ENCODE measurements at regions not wholly inside any gene's neighbourhood (a gene's known extent, or its start where the extent isn't known, plus 50 kb on each side); places are given as distances from the start of the nearest gene placed in this dataset.

DNA sequence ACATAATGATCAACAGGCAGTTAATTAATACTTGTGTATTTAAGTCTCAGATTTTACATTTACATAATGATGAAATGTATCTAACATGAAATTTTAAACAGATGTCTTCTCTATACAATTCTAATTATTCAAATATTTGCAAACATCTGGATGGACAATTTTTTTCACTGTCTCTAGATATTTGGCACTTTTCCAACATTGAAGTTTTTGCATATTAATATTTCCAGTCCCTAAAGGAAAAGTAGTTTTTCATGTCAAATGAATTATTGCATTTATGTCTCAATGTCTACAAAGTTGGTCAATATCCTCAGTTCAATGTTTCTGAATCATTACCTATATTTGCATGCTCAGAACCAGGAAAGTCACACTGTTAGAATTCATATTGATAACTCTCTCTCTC lies 560.9 kb upstream of the PKDCC start:
- TF ChIP-seq, protein P1, sequence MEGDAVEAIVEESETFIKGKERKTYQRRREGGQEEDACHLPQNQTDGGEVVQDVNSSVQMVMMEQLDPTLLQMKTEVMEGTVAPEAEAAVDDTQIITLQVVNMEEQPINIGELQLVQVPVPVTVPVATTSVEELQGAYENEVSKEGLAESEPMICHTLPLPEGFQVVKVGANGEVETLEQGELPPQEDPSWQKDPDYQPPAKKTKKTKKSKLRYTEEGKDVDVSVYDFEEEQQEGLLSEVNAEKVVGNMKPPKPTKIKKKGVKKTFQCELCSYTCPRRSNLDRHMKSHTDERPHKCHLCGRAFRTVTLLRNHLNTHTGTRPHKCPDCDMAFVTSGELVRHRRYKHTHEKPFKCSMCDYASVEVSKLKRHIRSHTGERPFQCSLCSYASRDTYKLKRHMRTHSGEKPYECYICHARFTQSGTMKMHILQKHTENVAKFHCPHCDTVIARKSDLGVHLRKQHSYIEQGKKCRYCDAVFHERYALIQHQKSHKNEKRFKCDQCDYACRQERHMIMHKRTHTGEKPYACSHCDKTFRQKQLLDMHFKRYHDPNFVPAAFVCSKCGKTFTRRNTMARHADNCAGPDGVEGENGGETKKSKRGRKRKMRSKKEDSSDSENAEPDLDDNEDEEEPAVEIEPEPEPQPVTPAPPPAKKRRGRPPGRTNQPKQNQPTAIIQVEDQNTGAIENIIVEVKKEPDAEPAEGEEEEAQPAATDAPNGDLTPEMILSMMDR (IDR thresholded peaks at IDR 0.05) = no peak
- no peak for TF ChIP-seq POLR2AphosphoS5 (IDR thresholded peaks at IDR 0.05)
- no peak for TF ChIP-seq POLR2A (IDR thresholded peaks at IDR 0.05)
- TF ChIP-seq EP300 (IDR thresholded peaks at IDR 0.05) = no peak

All from stomach (tissue), 4 donors.